ENCODE measurements at regions not wholly inside any gene's neighbourhood (a gene's known extent, or its start where the extent isn't known, plus 50 kb on each side); places are given as distances from the start of the nearest gene placed in this dataset.

GRCh38 chr2:41475959-41476358 lies 571.9 kb upstream of the PKDCC start:
- DNase-seq (ENCODE audit: low read depth): no peak

- DNase-seq (ENCODE audit: low read depth): no peak
These were observed 565.2 kb upstream of the PKDCC start for GRCh38 chr2:41482659-41483058.

GRCh38 chr2:41483226-41483625 lies 564.6 kb upstream of the PKDCC start:
- no peak for DNase-seq (ENCODE audit: low read depth)

- no peak for DNase-seq (ENCODE audit: low read depth)
These were observed 563.6 kb upstream of the PKDCC start for GRCh38 chr2:41483982-41484857.

GRCh38 chr2:41484858-41485234 lies 563.0 kb upstream of the PKDCC start:
- no peak for DNase-seq (ENCODE audit: low read depth)

- DNase-seq (ENCODE audit: low read depth): no peak
These were observed 560.9 kb upstream of the PKDCC start for GRCh38 chr2:41486948-41487347.

- no peak for DNase-seq (ENCODE audit: low read depth)
These were observed 558.9 kb upstream of the PKDCC start for GRCh38 chr2:41488888-41489287.

GRCh38 chr2:41489638-41490037 lies 558.2 kb upstream of the PKDCC start:
- no peak for DNase-seq (ENCODE audit: low read depth)

- DNase-seq (ENCODE audit: low read depth): peak; percentile 1
These were observed 552.8 kb upstream of the PKDCC start for GRCh38 chr2:41495050-41495449.

- DNase-seq (ENCODE audit: low read depth): no peak
These were observed 550.9 kb upstream of the PKDCC start for GRCh38 chr2:41496908-41497307.

- no peak for DNase-seq (ENCODE audit: low read depth)
These were observed 549.0 kb upstream of the PKDCC start for GRCh38 chr2:41498781-41499180.

GRCh38 chr2:41500895-41501294 lies 546.9 kb upstream of the PKDCC start:
- DNase-seq (ENCODE audit: low read depth): no peak

- DNase-seq (ENCODE audit: low read depth): no peak
These were observed 545.1 kb upstream of the PKDCC start for GRCh38 chr2:41502752-41503151.

- no peak for DNase-seq (ENCODE audit: low read depth)
These were observed 543.3 kb upstream of the PKDCC start for GRCh38 chr2:41504532-41504931.

- DNase-seq (ENCODE audit: low read depth): no peak
These were observed 537.7 kb upstream of the PKDCC start for GRCh38 chr2:41510108-41510507.

- DNase-seq (ENCODE audit: low read depth): no peak
These were observed 526.6 kb upstream of the PKDCC start for GRCh38 chr2:41521211-41521610.

GRCh38 chr2:41527525-41528323 lies 520.1 kb upstream of the PKDCC start:
- no peak for DNase-seq (ENCODE audit: low read depth)

- DNase-seq (ENCODE audit: low read depth): no peak
These were observed 512.2 kb upstream of the PKDCC start for GRCh38 chr2:41535575-41535974.

GRCh38 chr2:41540272-41540998 lies 507.4 kb upstream of the PKDCC start:
- no peak for DNase-seq (ENCODE audit: low read depth)

GRCh38 chr2:41543726-41544125 lies 504.1 kb upstream of the PKDCC start:
- no peak for DNase-seq (ENCODE audit: low read depth)

- no peak for DNase-seq (ENCODE audit: low read depth)
These were observed 503.1 kb upstream of the PKDCC start for GRCh38 chr2:41544709-41545108.

GRCh38 chr2:41546031-41546430 lies 501.8 kb upstream of the PKDCC start:
- DNase-seq (ENCODE audit: low read depth): no peak
